ENCODE measurements at regions not wholly inside any gene's neighbourhood (a gene's known extent, or its start where the extent isn't known, plus 50 kb on each side); places are given as distances from the start of the nearest gene placed in this dataset.

GRCh38 chr11:28962502-28962901, 854.3 kb downstream of the METTL15 start:
- Histone ChIP-seq H3K4me1 (no peaks in the 10 kb centered on the region), H3K9me3 (no peaks in the 10 kb centered on the region), H3K4me3 (no peak overlapping the region), H3K36me3 (no peaks in the 10 kb centered on the region), H3K27ac (no peak overlapping the region), H3K27me3 (no peaks in the 10 kb centered on the region)
- DNase-seq = no peak
- TF ChIP-seq CTCF (IDR thresholded peaks at IDR 0.05 in 4 of 5, conservative IDR thresholded peaks at IDR 0.05 in 1 of 5) (no peak), POLR2A (IDR thresholded peaks at IDR 0.05) (no peak)
- in situ Hi-C loops (cut with MboI; ENCODE audit: low sequenced_read_pairs in 4 of 4) (no loop called here), intact Hi-C loops (cut with DNase I; ENCODE audit: low total_unique reads) (no loop called here)
- ATAC-seq = no peak

- in situ Hi-C loops (cut with MboI; ENCODE audit: low sequenced_read_pairs in 4 of 4) (no loop called here), intact Hi-C loops (cut with DNase I; ENCODE audit: low total_unique reads) (no loop called here)
- Histone ChIP-seq H3K9me3 (no peaks in the 10 kb centered on the region), H3K4me1 (no peaks in the 10 kb centered on the region), H3K27ac (no peak overlapping the region), H3K36me3 (no peaks in the 10 kb centered on the region), H3K27me3 (no peaks in the 10 kb centered on the region), H3K4me3 (no peak overlapping the region)
- DNase-seq = no peak
- no peak for TF ChIP-seq CTCF (IDR thresholded peaks at IDR 0.05 in 4 of 5, conservative IDR thresholded peaks at IDR 0.05 in 1 of 5)
- no peak for TF ChIP-seq POLR2A (IDR thresholded peaks at IDR 0.05)
- no peak for ATAC-seq
Observed at GRCh38 chr11:28961726-28962125, 853.5 kb downstream of the METTL15 start.

- TF ChIP-seq CTCF (IDR thresholded peaks at IDR 0.05 in 4 of 5, conservative IDR thresholded peaks at IDR 0.05 in 1 of 5) = no peak
- TF ChIP-seq POLR2A (IDR thresholded peaks at IDR 0.05) = no peak
- DNase-seq (no peak), ATAC-seq (no peak)
- Histone ChIP-seq H3K4me1 (no peaks in the 10 kb centered on the region), H3K27me3 (no peaks in the 10 kb centered on the region), H3K9me3 (no peaks in the 10 kb centered on the region), H3K27ac (no peak overlapping the region), H3K36me3 (no peaks in the 10 kb centered on the region), H3K4me3 (no peak overlapping the region)
- in situ Hi-C loops (cut with MboI; ENCODE audit: low sequenced_read_pairs in 4 of 4) = no loop called here
- intact Hi-C loops (cut with DNase I; ENCODE audit: low total_unique reads) = no loop called here
Observed at GRCh38 chr11:28956446-28956845, 848.3 kb downstream of the METTL15 start.

- H3K9me3 ChIP-seq = no peaks in the 10 kb centered on the region
- DNase-seq (no peak), ATAC-seq (no peak)
- H3K27me3 ChIP-seq = no peaks in the 10 kb centered on the region
- no peak overlapping the region for H3K4me3 ChIP-seq
- intact Hi-C loops (cut with DNase I; ENCODE audit: low total_unique reads) (no loop called here), in situ Hi-C loops (cut with MboI; ENCODE audit: low sequenced_read_pairs in 4 of 4) (no loop called here)
- no peak for TF ChIP-seq CTCF (IDR thresholded peaks at IDR 0.05 in 4 of 5, conservative IDR thresholded peaks at IDR 0.05 in 1 of 5)
- TF ChIP-seq POLR2A (IDR thresholded peaks at IDR 0.05) = no peak
- no peaks in the 10 kb centered on the region for H3K36me3 ChIP-seq
- H3K27ac ChIP-seq = no peak overlapping the region
- no peaks in the 10 kb centered on the region for H3K4me1 ChIP-seq
Observed at GRCh38 chr11:28951191-28951590, 843.0 kb downstream of the METTL15 start.

- Histone ChIP-seq H3K4me3 (no peak overlapping the region), H3K27me3 (no peaks in the 10 kb centered on the region), H3K4me1 (no peaks in the 10 kb centered on the region), H3K27ac (no peak overlapping the region), H3K36me3 (no peaks in the 10 kb centered on the region), H3K9me3 (no peaks in the 10 kb centered on the region)
- intact Hi-C loops (cut with DNase I; ENCODE audit: low total_unique reads) = no loop called here
- DNase-seq (no peak), ATAC-seq (no peak)
- TF ChIP-seq CTCF (IDR thresholded peaks at IDR 0.05 in 4 of 5, conservative IDR thresholded peaks at IDR 0.05 in 1 of 5) = no peak
- TF ChIP-seq POLR2A (IDR thresholded peaks at IDR 0.05) = no peak
- in situ Hi-C loops (cut with MboI; ENCODE audit: low sequenced_read_pairs in 4 of 4) = no loop called here
Observed at GRCh38 chr11:28939381-28939780, 831.2 kb downstream of the METTL15 start.
